Gastroesophageal sphincter (tissue), 4 donors: ENCODE measurements at regions not wholly inside any gene's neighbourhood (a gene's known extent, or its start where the extent isn't known, plus 50 kb on each side); places are given as distances from the start of the nearest gene placed in this dataset.

ENCODE experiments used
- ATAC-seq: fragments of 150-250 bp; one replicate; pipeline ENCODE4 v1.9.1; 2016; ENCODE audit warnings: mild to moderate bottlenecking, moderate library complexity
- H3K27ac ChIP-seq, 4 donors: fragments of 200-600 bp; sonication (generic) in 3 of 4; 1 replicate in 3 of 4; 2 replicates in 1 of 4; pipeline ENCODE4 v1.5.1; 2016 to 2019
- H3K27me3 ChIP-seq: fragments of 200-600 bp; sonication (generic); one replicate; pipeline ENCODE4 v1.5.1; 2019
- H3K36me3 ChIP-seq, 2 donors: fragments of 200-600 bp; sonication (generic); one replicate each; pipeline ENCODE4 v1.5.1; 2019; ENCODE audit warnings: control low read depth in 1 of 2
- H3K4me1 ChIP-seq, 3 donors: fragments of 200-600 bp; sonication (generic); 1 replicate in 2 of 3; 2 replicates in 1 of 3; pipeline ENCODE4 v1.5.1; 2016 to 2019; ENCODE audit warnings: control low read depth in 2 of 3
- H3K4me3 ChIP-seq, 2 donors: fragments of 200-600 bp; sonication (generic); one replicate each; pipeline ENCODE4 v1.5.1; 2019; ENCODE audit warnings: mild to moderate bottlenecking in 1 of 2, moderate library complexity in 1 of 2
- H3K9me3 ChIP-seq, 3 donors: fragments of 200-600 bp; sonication (generic); one replicate each; pipeline ENCODE4 v1.5.1; 2017 to 2019; ENCODE audit warnings: control low read depth in 2 of 3
- EP300 ChIP-seq: sonication (generic); formaldehyde crosslinking; IDR thresholded peaks from one replicate; pipeline ENCODE4 v1.6.1; 2017; ENCODE audit warnings: antibody characterized with exemption, mild to moderate bottlenecking
- POLR2A ChIP-seq, 2 donors: fragments of 450-650 bp; IDR thresholded peaks; one replicate each; pipeline ENCODE4 v1.6.1; 2017; ENCODE audit warnings: antibody characterized with exemption in 2 of 2, mild to moderate bottlenecking in 2 of 2, moderate library complexity in 1 of 2
- POLR2AphosphoS5 ChIP-seq: sonication (generic); formaldehyde crosslinking; IDR thresholded peaks from one replicate; pipeline ENCODE4 v1.6.1; 2017; ENCODE audit warnings: antibody characterized with exemption
- WGBS, 2 donors: methylation state at CpG; one replicate each; pipeline ENCODE4 v1.1.5; 2018; ENCODE audit warnings: low coverage in 1 of 2; 5-methylcytosine and 5-hydroxymethylcytosine counted together
- TF ChIP-seq, protein P1 (sequence below), 4 experiments: fragments of 200-600 bp in 2 of 4; fragments of 450-650 bp in 2 of 4; sonication (generic) in 1 of 4; IDR thresholded peaks; one replicate each; pipeline ENCODE4 v1.5.1; 2017 to 2019; ENCODE audit warnings: antibody characterized with exemption in 4 of 4, mild to moderate bottlenecking in 2 of 4, moderate library complexity in 2 of 4

DNA sequence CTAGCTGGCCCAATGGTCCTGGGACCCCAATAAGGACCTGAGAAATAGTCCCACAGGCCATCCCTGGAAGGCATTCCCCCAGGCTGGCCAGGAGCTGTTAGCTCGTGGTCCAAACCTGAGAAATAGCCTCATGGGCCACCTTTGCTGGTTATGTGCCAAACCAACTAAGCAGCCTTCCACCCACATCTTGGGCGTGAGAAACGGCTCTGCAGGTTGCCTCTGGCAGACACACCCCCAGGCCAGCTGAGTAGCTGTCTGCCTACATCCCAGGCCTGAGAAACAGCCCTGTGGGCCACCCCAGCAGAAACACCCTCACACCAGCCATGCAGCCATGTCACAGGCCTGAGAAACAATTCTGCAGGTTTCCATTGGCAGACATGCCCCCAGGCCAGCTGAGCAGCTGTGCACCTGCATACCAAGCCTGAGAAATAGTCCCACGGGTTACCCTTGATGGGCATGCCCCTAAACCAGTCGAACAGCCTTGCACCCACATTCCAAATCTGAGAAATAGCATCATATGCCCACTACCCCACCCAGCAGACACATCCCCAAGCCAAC, 567.8 kb upstream of the ID4 start:
- H3K4me3 ChIP-seq: no peak overlapping the region
- TF ChIP-seq EP300 (no peak), POLR2AphosphoS5 (no peak), POLR2A (IDR thresholded peaks at IDR 0.05) (no peak)
- TF ChIP-seq, protein P1, sequence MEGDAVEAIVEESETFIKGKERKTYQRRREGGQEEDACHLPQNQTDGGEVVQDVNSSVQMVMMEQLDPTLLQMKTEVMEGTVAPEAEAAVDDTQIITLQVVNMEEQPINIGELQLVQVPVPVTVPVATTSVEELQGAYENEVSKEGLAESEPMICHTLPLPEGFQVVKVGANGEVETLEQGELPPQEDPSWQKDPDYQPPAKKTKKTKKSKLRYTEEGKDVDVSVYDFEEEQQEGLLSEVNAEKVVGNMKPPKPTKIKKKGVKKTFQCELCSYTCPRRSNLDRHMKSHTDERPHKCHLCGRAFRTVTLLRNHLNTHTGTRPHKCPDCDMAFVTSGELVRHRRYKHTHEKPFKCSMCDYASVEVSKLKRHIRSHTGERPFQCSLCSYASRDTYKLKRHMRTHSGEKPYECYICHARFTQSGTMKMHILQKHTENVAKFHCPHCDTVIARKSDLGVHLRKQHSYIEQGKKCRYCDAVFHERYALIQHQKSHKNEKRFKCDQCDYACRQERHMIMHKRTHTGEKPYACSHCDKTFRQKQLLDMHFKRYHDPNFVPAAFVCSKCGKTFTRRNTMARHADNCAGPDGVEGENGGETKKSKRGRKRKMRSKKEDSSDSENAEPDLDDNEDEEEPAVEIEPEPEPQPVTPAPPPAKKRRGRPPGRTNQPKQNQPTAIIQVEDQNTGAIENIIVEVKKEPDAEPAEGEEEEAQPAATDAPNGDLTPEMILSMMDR (IDR thresholded peaks at IDR 0.05): no peak
- no peaks in the 10 kb centered on the region for H3K36me3 ChIP-seq
- no peak for ATAC-seq
- H3K27ac ChIP-seq: no peak overlapping the region
- H3K9me3 ChIP-seq: peaks cover 0 to 33% (median 0%) of the 10 kb centered on the region in 3 donors
- no CpG with 5 or more reads among the region's 5 CpGs for WGBS, 2 donors
- no peaks in the 10 kb centered on the region for H3K27me3 ChIP-seq
- no peaks in the 10 kb centered on the region for H3K4me1 ChIP-seq

DNA sequence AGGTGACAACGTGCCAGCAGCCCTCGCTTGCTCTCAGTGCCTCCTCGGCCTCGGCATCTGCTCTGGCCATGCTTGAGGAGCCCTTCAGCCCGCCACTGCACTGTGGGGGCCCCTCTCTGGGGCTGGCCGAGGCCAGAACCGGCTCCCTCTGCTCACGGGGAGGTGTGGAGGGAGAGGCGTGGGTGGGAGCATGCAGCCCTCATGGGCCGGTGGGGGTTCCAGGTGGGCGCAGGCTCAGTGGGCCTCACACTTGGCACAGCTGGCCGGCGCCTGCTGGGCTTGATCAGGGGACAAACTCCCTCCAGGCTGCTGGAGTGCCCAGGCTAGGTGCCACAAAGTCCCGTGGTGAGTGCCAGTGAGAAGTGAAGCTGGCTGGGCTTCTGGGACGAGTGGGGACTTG, 566.6 kb upstream of the ID4 start:
- no peaks in the 10 kb centered on the region for H3K27me3 ChIP-seq
- H3K27ac ChIP-seq: no peak overlapping the region
- WGBS, 2 donors: 86% methylated on average over 5 of the region's 15 CpGs; no CpG with 5 or more reads in 1 of the 2 donors

DNA sequence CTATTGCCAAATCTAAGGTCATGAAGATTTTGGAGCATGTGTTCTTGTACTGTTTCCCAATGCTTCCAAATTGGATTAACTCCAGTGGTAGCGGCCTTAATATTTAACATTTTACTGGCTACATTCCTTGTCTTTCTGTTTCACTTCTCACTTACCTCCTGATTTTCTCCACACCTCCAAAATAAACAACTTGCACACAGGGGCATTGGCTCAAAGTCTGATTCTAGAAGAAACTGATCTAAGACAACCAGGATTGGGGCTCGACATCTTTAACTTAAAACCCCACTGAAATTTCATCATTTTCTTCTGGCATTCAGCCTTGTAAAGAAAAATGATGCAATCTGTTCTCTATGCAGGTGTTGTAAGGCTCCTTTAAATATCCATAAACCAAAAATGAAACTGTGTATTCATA, 557.9 kb upstream of the ID4 start:
- H3K4me1 ChIP-seq: peaks cover 0 to 37% (median 5%) of the 10 kb centered on the region in 3 donors
- H3K36me3 ChIP-seq: no peaks in the 10 kb centered on the region
- 19 to 33% methylated on average over 2 of the region's 2 CpGs for WGBS, 2 donors
- H3K4me3 ChIP-seq: peak overlapping the region in 1 of 2 donors; percentile 19
- TF ChIP-seq POLR2AphosphoS5 (peak; percentile 38), POLR2A (IDR thresholded peaks at IDR 0.05) (no peak), EP300 (no peak)
- TF ChIP-seq, protein P1 (IDR thresholded peaks at IDR 0.05): no peak
- no peaks in the 10 kb centered on the region for H3K27me3 ChIP-seq
- peak; percentile 87 for ATAC-seq
- peak overlapping the region; percentile 39 to 66 (median 58) for H3K27ac ChIP-seq
- H3K9me3 ChIP-seq: peaks cover 0 to 7% (median 0%) of the 10 kb centered on the region in 3 donors

More for the DNA sequence above, 566.6 kb upstream of the ID4 start:
- Histone ChIP-seq H3K9me3 (peaks cover 0 to 33% (median 0%) of the 10 kb centered on the region in 3 donors), H3K36me3 (no peaks in the 10 kb centered on the region), H3K4me3 (no peak overlapping the region), H3K4me1 (no peaks in the 10 kb centered on the region)
- no peak for ATAC-seq
- no peak for TF ChIP-seq POLR2AphosphoS5
- TF ChIP-seq EP300: no peak
- TF ChIP-seq, protein P1 (IDR thresholded peaks at IDR 0.05): no peak
- no peak for TF ChIP-seq POLR2A (IDR thresholded peaks at IDR 0.05)

DNA sequence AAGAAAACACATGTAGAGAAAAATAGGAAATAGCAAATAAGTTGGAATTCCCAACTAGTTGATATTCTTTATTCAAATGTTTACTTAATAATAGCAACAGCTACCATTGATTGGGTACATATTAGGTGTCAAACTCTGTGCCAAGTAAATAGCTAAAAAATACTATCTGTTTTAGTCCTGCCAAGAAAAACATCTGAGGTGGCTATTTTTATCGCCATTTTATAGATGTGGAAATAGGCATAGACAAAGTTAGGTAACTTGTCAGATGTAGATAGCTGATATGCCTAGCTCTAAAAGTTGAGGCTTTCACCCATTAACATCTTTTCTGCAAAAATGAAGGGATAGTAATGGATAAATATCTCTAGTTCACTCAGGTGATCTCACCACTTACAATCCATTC, 549.2 kb upstream of the ID4 start:
- no peak overlapping the region for H3K4me3 ChIP-seq
- WGBS, 2 donors: 75 to 94% methylated on average over 1 of the region's 1 CpG
- no peaks in the 10 kb centered on the region for H3K36me3 ChIP-seq
- H3K27ac ChIP-seq: no peak overlapping the region
- TF ChIP-seq POLR2AphosphoS5 (no peak), POLR2A (IDR thresholded peaks at IDR 0.05) (no peak), EP300 (no peak)
- TF ChIP-seq, protein P1 (IDR thresholded peaks at IDR 0.05): no peak
- no peaks in the 10 kb centered on the region for H3K9me3 ChIP-seq
- H3K4me1 ChIP-seq: no peaks in the 10 kb centered on the region
- no peaks in the 10 kb centered on the region for H3K27me3 ChIP-seq
- no peak for ATAC-seq

DNA sequence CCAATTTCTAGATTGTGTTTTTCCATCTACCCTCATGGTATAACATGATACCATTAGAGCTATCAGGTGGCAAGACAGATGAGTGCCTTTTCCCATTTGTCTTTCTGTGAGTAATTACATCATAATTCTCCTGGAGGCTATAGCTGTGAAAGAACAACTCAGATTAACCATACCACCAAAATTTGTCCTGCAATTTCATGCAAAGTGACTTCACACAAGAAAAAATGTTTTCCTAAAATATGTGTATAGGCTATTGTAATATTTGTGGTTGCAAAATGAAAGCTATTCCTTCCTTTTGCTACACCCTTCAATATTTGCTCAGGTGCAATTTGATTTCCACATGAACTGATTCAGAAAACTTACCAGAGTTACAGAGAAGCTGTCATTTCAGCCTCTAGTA, 547.7 kb upstream of the ID4 start:
- Histone ChIP-seq H3K4me3 (no peak overlapping the region), H3K27ac (no peak overlapping the region), H3K9me3 (no peaks in the 10 kb centered on the region), H3K27me3 (no peaks in the 10 kb centered on the region), H3K4me1 (no peaks in the 10 kb centered on the region), H3K36me3 (no peaks in the 10 kb centered on the region)
- no peak for ATAC-seq
- no peak for TF ChIP-seq POLR2A (IDR thresholded peaks at IDR 0.05)
- no peak for TF ChIP-seq EP300
- TF ChIP-seq POLR2AphosphoS5: no peak
- TF ChIP-seq, protein P1 (IDR thresholded peaks at IDR 0.05): no peak
